Omental fat pad (tissue), 3 donors: ENCODE measurements at regions not wholly inside any gene's neighbourhood (a gene's known extent, or its start where the extent isn't known, plus 50 kb on each side); places are given as distances from the start of the nearest gene placed in this dataset.

Source experiments
- ATAC-seq: fragments of 150-250 bp; one replicate; pipeline ENCODE4 v1.9.1; 2016; ENCODE audit warnings: mild to moderate bottlenecking, moderate library complexity; ENCODE audit not compliant: low FRiP score
- DNase-seq: peaks from one replicate; pipeline ENCODE4 v3.0.0-alpha.2; 2019; ENCODE audit warnings: low spot score
- TF ChIP-seq, protein P1 (sequence below), 3 donors: fragments of 450-650 bp; IDR thresholded peaks; one replicate each; pipeline ENCODE4 v1.5.1; 2016 to 2017; ENCODE audit warnings: antibody characterized with exemption in 3 of 3, mild to moderate bottlenecking in 3 of 3, moderate library complexity in 2 of 3

DNA sequence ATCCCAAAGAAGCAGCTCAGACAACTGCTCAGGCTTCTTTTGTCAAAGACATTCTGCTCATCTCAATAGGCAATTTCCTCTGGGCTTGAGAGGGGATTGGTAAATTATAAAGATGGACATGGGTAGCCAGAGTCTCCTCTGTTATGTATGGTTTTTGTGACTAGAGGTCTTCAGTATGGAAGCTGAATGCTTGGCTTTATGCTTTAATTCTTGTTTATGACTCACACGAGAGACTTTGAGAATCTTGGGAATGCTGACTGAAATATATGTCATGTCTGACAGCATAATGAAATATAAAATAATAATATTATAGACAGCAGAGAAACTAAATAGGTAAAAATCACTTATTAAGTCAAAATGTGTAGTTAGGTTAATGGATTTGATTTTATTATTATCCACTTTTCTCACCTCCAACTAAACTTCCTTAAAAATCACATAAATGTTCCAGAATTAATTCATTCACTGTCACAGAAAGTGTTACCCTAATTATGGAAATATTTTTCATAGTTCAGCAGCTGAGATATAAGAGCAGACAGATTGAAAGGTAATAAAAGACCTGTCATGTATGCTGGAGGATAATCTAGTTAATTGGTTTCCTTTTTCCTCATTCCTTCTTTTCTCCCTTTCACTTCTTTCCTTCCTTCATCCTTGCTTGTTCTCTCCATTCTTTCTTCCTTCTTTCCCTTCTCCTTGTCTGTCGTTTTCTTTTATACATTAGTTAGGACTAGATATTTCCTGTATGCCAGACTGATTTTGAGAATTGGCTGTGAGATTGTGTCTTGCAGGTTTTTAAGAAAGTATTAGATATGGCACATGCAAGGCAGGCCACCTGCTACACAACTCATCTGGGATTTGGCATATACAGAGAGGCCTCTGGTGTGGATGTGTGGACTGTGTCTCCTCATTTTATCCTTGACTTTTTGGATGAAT is 1866.1 kb upstream of the NUDT12 start:
- ATAC-seq (no peak), DNase-seq (no peak)
- TF ChIP-seq, protein P1, sequence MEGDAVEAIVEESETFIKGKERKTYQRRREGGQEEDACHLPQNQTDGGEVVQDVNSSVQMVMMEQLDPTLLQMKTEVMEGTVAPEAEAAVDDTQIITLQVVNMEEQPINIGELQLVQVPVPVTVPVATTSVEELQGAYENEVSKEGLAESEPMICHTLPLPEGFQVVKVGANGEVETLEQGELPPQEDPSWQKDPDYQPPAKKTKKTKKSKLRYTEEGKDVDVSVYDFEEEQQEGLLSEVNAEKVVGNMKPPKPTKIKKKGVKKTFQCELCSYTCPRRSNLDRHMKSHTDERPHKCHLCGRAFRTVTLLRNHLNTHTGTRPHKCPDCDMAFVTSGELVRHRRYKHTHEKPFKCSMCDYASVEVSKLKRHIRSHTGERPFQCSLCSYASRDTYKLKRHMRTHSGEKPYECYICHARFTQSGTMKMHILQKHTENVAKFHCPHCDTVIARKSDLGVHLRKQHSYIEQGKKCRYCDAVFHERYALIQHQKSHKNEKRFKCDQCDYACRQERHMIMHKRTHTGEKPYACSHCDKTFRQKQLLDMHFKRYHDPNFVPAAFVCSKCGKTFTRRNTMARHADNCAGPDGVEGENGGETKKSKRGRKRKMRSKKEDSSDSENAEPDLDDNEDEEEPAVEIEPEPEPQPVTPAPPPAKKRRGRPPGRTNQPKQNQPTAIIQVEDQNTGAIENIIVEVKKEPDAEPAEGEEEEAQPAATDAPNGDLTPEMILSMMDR (IDR thresholded peaks at IDR 0.05) = no peak

DNA sequence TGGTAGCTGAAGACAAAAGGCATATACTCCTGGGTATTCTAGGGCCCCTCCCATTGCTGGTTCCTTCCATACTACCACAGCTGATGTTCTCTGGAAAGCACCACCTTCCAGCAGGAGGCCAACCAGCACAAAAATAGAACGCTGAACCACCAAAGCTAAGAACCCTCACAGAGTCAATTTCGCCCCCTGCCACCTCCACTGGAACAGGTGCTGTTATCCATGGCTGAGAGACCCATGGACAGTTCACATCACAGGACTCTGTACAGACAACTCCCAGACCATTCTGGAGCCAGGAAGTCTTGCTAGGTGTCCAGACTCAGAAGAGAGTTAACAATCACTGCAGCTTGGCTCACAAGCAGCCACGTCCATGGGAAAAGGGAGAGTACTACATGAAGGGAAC is 1851.5 kb upstream of the NUDT12 start:
- no peak for ATAC-seq
- DNase-seq = no peak
- TF ChIP-seq, protein P1 (IDR thresholded peaks at IDR 0.05) = no peak

DNA sequence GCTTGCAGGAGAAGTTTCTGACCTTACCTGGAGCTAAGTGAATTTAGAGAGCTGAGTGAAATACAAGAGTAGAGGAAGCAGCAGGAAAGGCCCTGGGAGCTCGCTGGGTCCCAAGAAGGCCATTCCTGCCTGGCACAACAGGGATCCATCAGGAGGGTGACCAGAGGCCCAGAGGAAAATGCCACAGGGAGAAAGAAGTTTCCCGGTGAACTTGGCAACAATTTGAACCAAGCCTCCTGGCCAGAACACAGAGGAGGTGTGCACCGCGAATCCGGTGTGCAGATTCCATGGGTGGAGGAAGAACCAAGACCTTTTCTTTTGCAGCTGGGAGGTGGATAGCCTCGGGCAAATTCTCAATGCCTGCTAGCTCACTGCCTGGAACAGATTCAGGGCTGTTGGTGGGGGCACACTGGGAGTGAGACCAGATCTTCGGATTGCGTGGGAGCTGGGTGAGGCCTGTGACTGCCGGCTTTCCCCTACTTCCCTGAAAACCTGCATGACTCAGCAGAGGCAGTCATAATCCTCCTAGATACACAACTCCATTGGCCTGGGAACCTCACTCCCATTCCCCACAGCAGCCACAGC is 1850.9 kb upstream of the NUDT12 start:
- DNase-seq = no peak
- no peak for ATAC-seq
- TF ChIP-seq, protein P1 (IDR thresholded peaks at IDR 0.05) = no peak

GRCh38 chr5:105409695-105410094 is 1847.1 kb upstream of the NUDT12 start:
- TF ChIP-seq, protein P1 (IDR thresholded peaks at IDR 0.05) = no peak
- no peak for ATAC-seq

DNA sequence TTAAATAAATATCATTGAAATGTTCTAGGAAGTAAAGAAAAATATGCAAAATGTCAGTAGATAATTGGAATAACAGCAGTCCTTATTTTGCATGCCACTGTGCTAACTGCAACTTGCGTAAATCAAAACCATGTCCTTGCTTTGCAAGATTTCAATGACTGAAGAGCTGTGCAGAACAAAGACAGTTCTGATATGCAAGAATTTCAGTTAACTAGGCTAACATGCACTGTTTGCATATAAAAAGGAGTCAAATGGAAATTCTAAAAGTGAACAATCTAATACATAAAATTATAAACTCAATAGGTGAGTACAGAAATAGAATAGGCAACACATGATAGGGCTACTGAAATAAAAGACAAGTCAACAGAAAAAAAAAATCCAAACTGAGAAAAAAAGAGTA is 1844.6 kb upstream of the NUDT12 start:
- ATAC-seq = no peak

More at GRCh38 chr5:105409695-105410094, 1847.1 kb upstream of the NUDT12 start:
- DNase-seq = no peak

DNA sequence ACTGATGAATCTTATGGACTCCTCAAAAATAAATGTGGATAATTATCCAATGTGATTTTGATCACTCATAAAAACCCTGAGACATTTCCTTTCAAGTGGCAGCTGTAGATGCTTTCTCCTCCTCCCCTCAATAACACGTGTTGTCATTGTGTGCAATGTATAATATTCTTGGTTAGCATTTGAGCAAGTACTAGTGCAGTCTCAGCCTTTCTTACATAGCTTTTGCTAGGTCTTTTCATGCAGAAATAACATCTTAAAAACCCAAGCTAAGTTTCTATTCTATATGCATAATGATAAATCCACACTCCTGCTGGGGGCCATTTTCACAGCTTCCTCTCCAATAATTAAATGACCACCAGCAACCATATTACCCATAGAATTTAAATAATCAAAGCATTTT is 1835.2 kb upstream of the NUDT12 start:
- DNase-seq (no peak), ATAC-seq (no peak)
- TF ChIP-seq, protein P1 (IDR thresholded peaks at IDR 0.05) = no peak

More for the DNA sequence above, 1844.6 kb upstream of the NUDT12 start:
- TF ChIP-seq, protein P1 (IDR thresholded peaks at IDR 0.05) = no peak
- no peak for DNase-seq
